HG02938 (cell line): ENCODE measurements at regions not wholly inside any gene's neighbourhood (a gene's known extent, or its start where the extent isn't known, plus 50 kb on each side); places are given as distances from the start of the nearest gene placed in this dataset.

Experiments
- ATAC-seq: cut with Tn5 transposase; IDR thresholded peaks from one replicate; pipeline ENCODE4 v1.9.1; 2021; ENCODE audit warnings: mild to moderate bottlenecking, moderate library complexity; ENCODE audit not compliant: unreplicated experiment

- no peak for ATAC-seq
These were observed 57.4 kb upstream of the LGALSL start for GRCh38 chr2:64396551-64396950.

GRCh38 chr2:64398516-64399129, 55.3 kb upstream of the LGALSL start:
- no peak for ATAC-seq

GRCh38 chr2:64399521-64399920, 54.4 kb upstream of the LGALSL start:
- ATAC-seq, result no peak

GRCh38 chr2:64400105-64400728, 53.7 kb upstream of the LGALSL start:
- ATAC-seq, result no peak

GRCh38 chr2:64400733-64401528, 53.0 kb upstream of the LGALSL start:
- no peak for ATAC-seq

GRCh38 chr2:64401529-64401880, 52.5 kb upstream of the LGALSL start:
- no peak for ATAC-seq

GRCh38 chr2:64402876-64403275, 51.1 kb upstream of the LGALSL start:
- ATAC-seq, result no peak

- ATAC-seq, result no peak
These were observed 50.5 kb upstream of the LGALSL start for GRCh38 chr2:64403426-64403825.

- no peak for ATAC-seq
These were observed 49.8 kb upstream of the LGALSL start for GRCh38 chr2:64404002-64404731.
